A673 (cell line): ENCODE measurements at regions not wholly inside any gene's neighbourhood (a gene's known extent, or its start where the extent isn't known, plus 50 kb on each side); places are given as distances from the start of the nearest gene placed in this dataset.

Experiments
- BruUV-seq: library from RNA; stranded (reverse); fragments of 400-500 nt; replicated peaks from 2 replicates; lab custom pipeline; 2021; lab: Mats Ljungman, UMichigan
- CTCF ChIA-PET: fragments of 300-600 bp; sonication (Branson Sonifier 250); formaldehyde crosslinking; loops from one replicate; lab custom pipeline; 2022; ENCODE audit warnings: antibody characterized with exemption; lab: Charles Lee
- POLR2A ChIA-PET: fragments of 300-600 bp; sonication (Branson Sonifier 250); formaldehyde crosslinking; loops from one replicate; lab custom pipeline; 2022; ENCODE audit warnings: antibody characterized with exemption; ENCODE audit not compliant: low non-redundant PET; lab: Charles Lee
- DNase-seq: peaks from one replicate; pipeline ENCODE4 v3.0.0-alpha.2; 2015; ENCODE audit warnings: low spot score
- H3K27ac ChIP-seq: fragments of 200-600 bp; sonication (generic); 2 replicates; pipeline ENCODE4 v1.5.1; 2016; ENCODE audit warnings: mixed run types, low read depth, mild to moderate bottlenecking, mixed read lengths, antibody characterized with exemption, low read length; ENCODE audit not compliant: poor library complexity, severe bottlenecking
- H3K27me3 ChIP-seq: fragments of 200-600 bp; sonication (generic); replicated peaks from 2 replicates; pipeline ENCODE4 v1.6.1; 2017; ENCODE audit warnings: mixed run types, low read depth, mild to moderate bottlenecking, mixed read lengths, antibody characterized with exemption, low read length; ENCODE audit not compliant: insufficient read depth, poor library complexity
- H3K36me3 ChIP-seq: fragments of 200-600 bp; sonication (generic); 2 replicates; pipeline ENCODE4 v1.6.1; 2016; ENCODE audit warnings: mixed run types, mild to moderate bottlenecking, mixed read lengths, antibody characterized with exemption, low read length; ENCODE audit not compliant: insufficient read depth, poor library complexity, severe bottlenecking
- H3K4me1 ChIP-seq: fragments of 200-600 bp; sonication (generic); 2 replicates; pipeline ENCODE4 v1.6.1; 2017; ENCODE audit warnings: mixed run types, mild to moderate bottlenecking, mixed read lengths, antibody characterized with exemption, low read length; ENCODE audit not compliant: insufficient read depth, poor library complexity, severe bottlenecking
- H3K4me3 ChIP-seq: fragments of 200-600 bp; sonication (generic); 2 replicates; pipeline ENCODE4 v1.5.1; 2016; ENCODE audit warnings: low read depth, mixed run types, mild to moderate bottlenecking, mixed read lengths, low read length; ENCODE audit not compliant: poor library complexity, severe bottlenecking
- H3K9me3 ChIP-seq: fragments of 200-600 bp; sonication (generic); 2 replicates; pipeline ENCODE4 v1.6.1; 2016; ENCODE audit warnings: mixed run types, low read depth, mild to moderate bottlenecking, mixed read lengths, antibody characterized with exemption, low read length; ENCODE audit not compliant: poor library complexity, severe bottlenecking
- CTCF ChIP-seq: fragments of 300-800, 200-600 bp; sonication (generic); conservative IDR thresholded peaks from 2 replicates; pipeline ENCODE4 v1.5.1; 2017; ENCODE audit warnings: low read depth, mild to moderate bottlenecking, antibody characterized with exemption, low read length, moderate library complexity, mixed read lengths
- EZH2 ChIP-seq: fragments of 200-600 bp; sonication (generic); IDR thresholded peaks from 2 replicates; pipeline ENCODE4 v1.6.1; 2017; ENCODE audit warnings: borderline replicate concordance, low read depth, mild to moderate bottlenecking, mixed read lengths, antibody characterized with exemption, low read length; ENCODE audit not compliant: poor library complexity, severe bottlenecking
- intact Hi-C: fragments of 100-400 bp; cut with micrococcal nuclease; formaldehyde crosslinking; loops from one replicate; pipeline ENCODE4 v1.10.0; 2022; ENCODE audit not compliant: unreplicated experiment

GRCh38 chr3:67292356-67293121 lies 294.4 kb downstream of the KBTBD8 start:
- Histone ChIP-seq H3K9me3 (no peaks in the 10 kb centered on the region), H3K36me3 (no peaks in the 10 kb centered on the region), H3K27me3 (no peaks in the 10 kb centered on the region), H3K4me3 (no peak overlapping the region), H3K27ac (no peak overlapping the region), H3K4me1 (no peaks in the 10 kb centered on the region)
- POLR2A ChIA-PET, result no interaction called here
- DNase-seq, result no peak
- BruUV-seq, result no TSS peak
- no peak for TF ChIP-seq CTCF
- TF ChIP-seq EZH2, result no peak
- CTCF ChIA-PET, result no interaction called here
- intact Hi-C loops, result no loop called here

- CTCF ChIA-PET, result no interaction called here
- no TSS peak for BruUV-seq
Measured at GRCh38 chr3:67294341-67294740, 296.2 kb downstream of the KBTBD8 start.

GRCh38 chr3:67296039-67296892 lies 298.2 kb downstream of the KBTBD8 start:
- Histone ChIP-seq H3K27ac (no peak overlapping the region), H3K9me3 (no peaks in the 10 kb centered on the region), H3K27me3 (no peaks in the 10 kb centered on the region), H3K4me1 (no peaks in the 10 kb centered on the region), H3K36me3 (no peaks in the 10 kb centered on the region), H3K4me3 (no peak overlapping the region)
- BruUV-seq, result no TSS peak
- TF ChIP-seq EZH2 (no peak), CTCF (no peak)
- DNase-seq, result no peak
- intact Hi-C loops, result no loop called here
- CTCF ChIA-PET, result no interaction called here
- POLR2A ChIA-PET, result no interaction called here

More at GRCh38 chr3:67294341-67294740, 296.2 kb downstream of the KBTBD8 start:
- POLR2A ChIA-PET, result no interaction called here
- no peaks in the 10 kb centered on the region for H3K27me3 ChIP-seq
- H3K27ac ChIP-seq, result no peak overlapping the region
- no peaks in the 10 kb centered on the region for H3K9me3 ChIP-seq
- no peak for DNase-seq
- no peaks in the 10 kb centered on the region for H3K36me3 ChIP-seq
- intact Hi-C loops, result no loop called here
- TF ChIP-seq CTCF (no peak), EZH2 (no peak)
- H3K4me3 ChIP-seq, result no peak overlapping the region
- no peaks in the 10 kb centered on the region for H3K4me1 ChIP-seq
